Spleen (tissue), 7 donors: ENCODE measurements at regions not wholly inside any gene's neighbourhood (a gene's known extent, or its start where the extent isn't known, plus 50 kb on each side); places are given as distances from the start of the nearest gene placed in this dataset.

ENCODE experiments used
- CTCF ChIP-seq, 11 experiments: fragments of 200-600 bp in 7 of 11; fragments of 450-650 bp in 4 of 11; sonication (generic) in 4 of 11; IDR thresholded peaks in 8 of 11; conservative IDR thresholded peaks in 3 of 11; 1 replicate in 7 of 11; 2 replicates in 4 of 11; pipeline versions ENCODE4 v1.4.0 to v1.8.0; 2016 to 2021; ENCODE audit warnings: antibody characterized with exemption in 11 of 11, inconsistent platforms in 4 of 11, mild to moderate bottlenecking in 1 of 11
- POLR2A ChIP-seq, 3 donors: fragments of 450-650 bp; IDR thresholded peaks; one replicate each; pipeline ENCODE4 v1.5.1; 2017; ENCODE audit warnings: antibody characterized with exemption in 3 of 3, mild to moderate bottlenecking in 1 of 3
- donor health status: DM: no; HTN: no; CAD: no; lungs with moderate emphysema.
- donor health status: DM: no; HTN: no; CAD: no.
- donor health status: DM: no; HTN: no; CAD: no.

GRCh38 chr5:124844371-124844920 lies 98.0 kb upstream of the ZNF608 start:
- no peak for TF ChIP-seq POLR2A (IDR thresholded peaks at IDR 0.05)
- no peak for TF ChIP-seq CTCF (IDR thresholded peaks at IDR 0.05 in 8 of 11, conservative IDR thresholded peaks at IDR 0.05 in 3 of 11)
